HG03558 (cell line): ENCODE measurements at regions not wholly inside any gene's neighbourhood (a gene's known extent, or its start where the extent isn't known, plus 50 kb on each side); places are given as distances from the start of the nearest gene placed in this dataset.

Experiments used
- ATAC-seq: cut with Tn5 transposase; IDR thresholded peaks from one replicate; pipeline ENCODE4 v1.9.1; 2021; ENCODE audit warnings: moderate number of reproducible peaks; ENCODE audit not compliant: unreplicated experiment; ENCODE audit errors: extremely low read depth

- ATAC-seq = no peak
These were observed 271.6 kb upstream of the TRPM3 start for GRCh38 chr9:71393005-71393404.

GRCh38 chr9:71384343-71384742 lies 262.9 kb upstream of the TRPM3 start:
- ATAC-seq = no peak

- ATAC-seq = no peak
These were observed 262.0 kb upstream of the TRPM3 start for GRCh38 chr9:71383308-71383940.

- ATAC-seq = no peak
These were observed 246.7 kb upstream of the TRPM3 start for GRCh38 chr9:71368157-71368556.

GRCh38 chr9:71364186-71364955 lies 242.9 kb upstream of the TRPM3 start:
- no peak for ATAC-seq

- no peak for ATAC-seq
These were observed 242.0 kb upstream of the TRPM3 start for GRCh38 chr9:71363286-71363961.

GRCh38 chr9:71361357-71361756 lies 239.9 kb upstream of the TRPM3 start:
- no peak for ATAC-seq

GRCh38 chr9:71357346-71357745 lies 235.9 kb upstream of the TRPM3 start:
- no peak for ATAC-seq

GRCh38 chr9:71355884-71356283 lies 234.5 kb upstream of the TRPM3 start:
- ATAC-seq = no peak

- no peak for ATAC-seq
These were observed 232.3 kb upstream of the TRPM3 start for GRCh38 chr9:71353720-71354119.

- ATAC-seq = no peak
These were observed 231.4 kb upstream of the TRPM3 start for GRCh38 chr9:71352837-71353236.

GRCh38 chr9:71349218-71349617 lies 227.8 kb upstream of the TRPM3 start:
- ATAC-seq = no peak

GRCh38 chr9:71333321-71333720 lies 211.9 kb upstream of the TRPM3 start:
- no peak for ATAC-seq

GRCh38 chr9:71331603-71332002 lies 210.2 kb upstream of the TRPM3 start:
- no peak for ATAC-seq

GRCh38 chr9:71329873-71330272 lies 208.5 kb upstream of the TRPM3 start:
- ATAC-seq = no peak

- no peak for ATAC-seq
These were observed 204.9 kb upstream of the TRPM3 start for GRCh38 chr9:71326360-71326759.

- no peak for ATAC-seq
These were observed 201.9 kb upstream of the TRPM3 start for GRCh38 chr9:71323357-71323756.

GRCh38 chr9:71322311-71322710 lies 200.9 kb upstream of the TRPM3 start:
- no peak for ATAC-seq

- no peak for ATAC-seq
These were observed 187.0 kb upstream of the TRPM3 start for GRCh38 chr9:71308454-71308853.

- ATAC-seq = peak; percentile 43
These were observed 184.7 kb upstream of the TRPM3 start for GRCh38 chr9:71306134-71306533.

- no peak for ATAC-seq
These were observed 181.9 kb upstream of the TRPM3 start for GRCh38 chr9:71303351-71303750.
